ENCODE measurements at regions not wholly inside any gene's neighbourhood (a gene's known extent, or its start where the extent isn't known, plus 50 kb on each side); places are given as distances from the start of the nearest gene placed in this dataset.

DNA sequence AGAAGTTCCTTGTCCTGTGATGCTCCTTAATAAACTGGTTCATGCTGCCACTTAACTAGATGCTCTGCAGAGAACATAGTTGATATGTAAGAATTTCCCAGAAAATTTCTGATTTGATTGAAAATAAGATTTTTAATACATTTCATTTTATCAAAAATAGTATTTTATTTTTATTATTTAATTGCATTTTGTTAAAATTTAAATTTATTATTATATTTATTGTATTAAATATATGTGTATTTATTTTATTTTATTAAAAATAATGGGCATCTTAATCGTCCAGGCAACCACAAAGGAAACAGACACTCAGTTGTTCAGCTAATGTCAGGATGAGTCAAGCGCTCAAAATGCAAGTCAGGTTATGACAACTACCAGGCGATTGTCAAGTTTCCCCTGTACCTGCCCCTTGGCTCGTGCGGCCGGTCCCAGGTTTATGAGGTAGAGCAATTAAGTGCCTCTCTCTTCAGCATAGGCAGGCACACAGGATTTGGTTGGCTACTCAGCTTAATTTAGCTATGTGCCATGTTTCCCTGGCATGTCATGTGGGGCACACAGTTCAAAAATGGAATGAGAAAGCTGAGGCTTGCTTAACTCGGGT lies 361.2 kb downstream of the RND3 start:
- TF ChIP-seq, protein P1, sequence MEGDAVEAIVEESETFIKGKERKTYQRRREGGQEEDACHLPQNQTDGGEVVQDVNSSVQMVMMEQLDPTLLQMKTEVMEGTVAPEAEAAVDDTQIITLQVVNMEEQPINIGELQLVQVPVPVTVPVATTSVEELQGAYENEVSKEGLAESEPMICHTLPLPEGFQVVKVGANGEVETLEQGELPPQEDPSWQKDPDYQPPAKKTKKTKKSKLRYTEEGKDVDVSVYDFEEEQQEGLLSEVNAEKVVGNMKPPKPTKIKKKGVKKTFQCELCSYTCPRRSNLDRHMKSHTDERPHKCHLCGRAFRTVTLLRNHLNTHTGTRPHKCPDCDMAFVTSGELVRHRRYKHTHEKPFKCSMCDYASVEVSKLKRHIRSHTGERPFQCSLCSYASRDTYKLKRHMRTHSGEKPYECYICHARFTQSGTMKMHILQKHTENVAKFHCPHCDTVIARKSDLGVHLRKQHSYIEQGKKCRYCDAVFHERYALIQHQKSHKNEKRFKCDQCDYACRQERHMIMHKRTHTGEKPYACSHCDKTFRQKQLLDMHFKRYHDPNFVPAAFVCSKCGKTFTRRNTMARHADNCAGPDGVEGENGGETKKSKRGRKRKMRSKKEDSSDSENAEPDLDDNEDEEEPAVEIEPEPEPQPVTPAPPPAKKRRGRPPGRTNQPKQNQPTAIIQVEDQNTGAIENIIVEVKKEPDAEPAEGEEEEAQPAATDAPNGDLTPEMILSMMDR (IDR thresholded peaks at IDR 0.05; ENCODE audit: low read depth, low read length), result no peak
- TF ChIP-seq EZH2phosphoT487 (IDR thresholded peaks at IDR 0.05; ENCODE audit: low read depth), result no peak
